Smooth muscle cell (in vitro differentiated cells): ENCODE measurements at regions not wholly inside any gene's neighbourhood (a gene's known extent, or its start where the extent isn't known, plus 50 kb on each side); places are given as distances from the start of the nearest gene placed in this dataset.

Experiments
- DNase-seq: peaks from one replicate; lab custom pipeline; 2025; ENCODE audit not compliant: unreplicated experiment; lab: John Stamatoyannopoulos, UW
- H2AFZ ChIP-seq: fragments of 200-600 bp; sonication (generic); 2 replicates; pipeline ENCODE4 v1.6.0; 2016; ENCODE audit warnings: antibody characterized with exemption, low read depth, mild to moderate bottlenecking
- H3F3A ChIP-seq: fragments of 200-600 bp; sonication (generic); 2 replicates; pipeline ENCODE4 v1.6.0; 2017; ENCODE audit warnings: antibody characterized with exemption, low read depth
- H3K27ac ChIP-seq: fragments of 200-600 bp; sonication (generic); 2 replicates; pipeline ENCODE4 v1.5.1; 2016; ENCODE audit warnings: low read depth, mild to moderate bottlenecking
- H3K27me3 ChIP-seq: fragments of 200-600 bp; sonication (generic); 2 replicates; pipeline ENCODE4 v1.6.1; 2016; ENCODE audit warnings: low read depth, mild to moderate bottlenecking
- H3K36me3 ChIP-seq: fragments of 200-600 bp; sonication (generic); 2 replicates; pipeline ENCODE4 v1.5.1; 2016; ENCODE audit warnings: low read depth
- H3K4me1 ChIP-seq: fragments of 200-600 bp; sonication (generic); 2 replicates; pipeline ENCODE4 v1.5.1; 2016; ENCODE audit warnings: low read depth
- H3K4me2 ChIP-seq: fragments of 200-600 bp; sonication (generic); 2 replicates; pipeline ENCODE4 v1.6.0; 2016; ENCODE audit warnings: mild to moderate bottlenecking
- H3K4me3 ChIP-seq: fragments of 200-600 bp; sonication (generic); 2 replicates; pipeline ENCODE4 v1.5.1; 2016; ENCODE audit warnings: mild to moderate bottlenecking
- H3K79me2 ChIP-seq: fragments of 200-600 bp; sonication (generic); 2 replicates; pipeline ENCODE4 v1.6.0; 2016; ENCODE audit warnings: low read depth, mild to moderate bottlenecking
- H3K9ac ChIP-seq: fragments of 200-600 bp; sonication (generic); 2 replicates; pipeline ENCODE4 v1.6.0; 2016; ENCODE audit warnings: low read depth
- H3K9me3 ChIP-seq: fragments of 200-600 bp; sonication (generic); replicated peaks from 2 replicates; pipeline ENCODE4 v1.5.1; 2016; ENCODE audit warnings: low read depth
- H4K20me1 ChIP-seq: fragments of 200-600 bp; sonication (generic); 2 replicates; pipeline ENCODE4 v1.6.0; 2016; ENCODE audit warnings: low read depth
- CTCF ChIP-seq: fragments of 200-600 bp; sonication (generic); IDR thresholded peaks from 2 replicates; pipeline ENCODE4 v1.5.1; 2017; ENCODE audit warnings: borderline replicate concordance, mild to moderate bottlenecking, antibody characterized with exemption; ENCODE audit not compliant: insufficient read depth, poor library complexity, severe bottlenecking
- WGBS: methylation state at CpG from one replicate; pipeline ENCODE4 v1.1.7; 2016; ENCODE audit warnings: low lambda C conversion rate; 5-methylcytosine and 5-hydroxymethylcytosine counted together

GRCh38 chr3:110789315-110789714 lies 282.3 kb upstream of the NECTIN3 start:
- Histone ChIP-seq H3K9ac (no peak overlapping the region), H3K4me2 (no peak overlapping the region), H3F3A (peaks cover 4% of the 10 kb centered on the region), H3K4me3 (no peak overlapping the region), H3K27ac (no peak overlapping the region), H3K9me3 (no peaks in the 10 kb centered on the region), H3K4me1 (no peaks in the 10 kb centered on the region), H3K79me2 (no peaks in the 10 kb centered on the region), H3K27me3 (no peaks in the 10 kb centered on the region), H4K20me1 (no peaks in the 10 kb centered on the region), H3K36me3 (no peaks in the 10 kb centered on the region), H2AFZ (no peak overlapping the region)
- 84% methylated on average over 2 of the region's 2 CpGs for WGBS
- no peak for DNase-seq
- TF ChIP-seq CTCF: no peak

- Histone ChIP-seq H3K4me2 (peak overlapping the region; percentile 6), H3K27me3 (no peaks in the 10 kb centered on the region)
Observed at GRCh38 chr3:110790631-110791030, 281.0 kb upstream of the NECTIN3 start.

GRCh38 chr3:110791995-110792686 lies 279.5 kb upstream of the NECTIN3 start:
- Histone ChIP-seq H3K27ac (peak overlapping the region; percentile 13), H3K9ac (no peak overlapping the region), H3K4me1 (no peaks in the 10 kb centered on the region), H3F3A (peaks cover 6% of the 10 kb centered on the region), H3K79me2 (no peaks in the 10 kb centered on the region), H2AFZ (no peak overlapping the region), H4K20me1 (no peaks in the 10 kb centered on the region), H3K4me2 (no peak overlapping the region), H3K9me3 (no peaks in the 10 kb centered on the region), H3K27me3 (no peaks in the 10 kb centered on the region), H3K36me3 (no peaks in the 10 kb centered on the region), H3K4me3 (no peak overlapping the region)
- no peak for TF ChIP-seq CTCF
- WGBS: 92% methylated on average over 2 of the region's 2 CpGs
- DNase-seq: no peak

More at GRCh38 chr3:110790631-110791030, 281.0 kb upstream of the NECTIN3 start:
- 71% methylated on average over 2 of the region's 2 CpGs for WGBS
- Histone ChIP-seq H3K9ac (no peak overlapping the region), H4K20me1 (no peaks in the 10 kb centered on the region), H3K79me2 (no peaks in the 10 kb centered on the region), H3F3A (peaks cover 6% of the 10 kb centered on the region), H3K9me3 (no peaks in the 10 kb centered on the region), H3K4me1 (no peaks in the 10 kb centered on the region), H3K27ac (peak overlapping the region; percentile 13), H2AFZ (peak overlapping the region; percentile 46), H3K36me3 (no peaks in the 10 kb centered on the region), H3K4me3 (no peak overlapping the region)
- no peak for DNase-seq
- no peak for TF ChIP-seq CTCF

- Histone ChIP-seq H3K4me2 (no peak overlapping the region), H3K36me3 (no peaks in the 10 kb centered on the region), H3K4me3 (no peak overlapping the region), H3K27me3 (no peaks in the 10 kb centered on the region), H3K27ac (no peak overlapping the region), H4K20me1 (no peaks in the 10 kb centered on the region), H3K9ac (no peak overlapping the region), H2AFZ (no peak overlapping the region), H3K79me2 (no peaks in the 10 kb centered on the region), H3K4me1 (no peaks in the 10 kb centered on the region), H3K9me3 (no peaks in the 10 kb centered on the region), H3F3A (peaks cover 8% of the 10 kb centered on the region)
- TF ChIP-seq CTCF: no peak
- 67% methylated on average over 1 of the region's 1 CpG for WGBS
- no peak for DNase-seq
Observed at GRCh38 chr3:110793611-110794010, 278.0 kb upstream of the NECTIN3 start.
